Smooth muscle cell (in vitro differentiated cells): ENCODE measurements at regions not wholly inside any gene's neighbourhood (a gene's known extent, or its start where the extent isn't known, plus 50 kb on each side); places are given as distances from the start of the nearest gene placed in this dataset.

Experiments used
- DNase-seq: peaks from one replicate; lab custom pipeline; 2025; ENCODE audit not compliant: unreplicated experiment; lab: John Stamatoyannopoulos, UW
- H2AFZ ChIP-seq: fragments of 200-600 bp; sonication (generic); 2 replicates; pipeline ENCODE4 v1.6.0; 2016; ENCODE audit warnings: antibody characterized with exemption, low read depth, mild to moderate bottlenecking
- H3F3A ChIP-seq: fragments of 200-600 bp; sonication (generic); 2 replicates; pipeline ENCODE4 v1.6.0; 2017; ENCODE audit warnings: antibody characterized with exemption, low read depth
- H3K27ac ChIP-seq: fragments of 200-600 bp; sonication (generic); 2 replicates; pipeline ENCODE4 v1.5.1; 2016; ENCODE audit warnings: low read depth, mild to moderate bottlenecking
- H3K27me3 ChIP-seq: fragments of 200-600 bp; sonication (generic); 2 replicates; pipeline ENCODE4 v1.6.1; 2016; ENCODE audit warnings: low read depth, mild to moderate bottlenecking
- H3K36me3 ChIP-seq: fragments of 200-600 bp; sonication (generic); 2 replicates; pipeline ENCODE4 v1.5.1; 2016; ENCODE audit warnings: low read depth
- H3K4me1 ChIP-seq: fragments of 200-600 bp; sonication (generic); 2 replicates; pipeline ENCODE4 v1.5.1; 2016; ENCODE audit warnings: low read depth
- H3K4me2 ChIP-seq: fragments of 200-600 bp; sonication (generic); 2 replicates; pipeline ENCODE4 v1.6.0; 2016; ENCODE audit warnings: mild to moderate bottlenecking
- H3K4me3 ChIP-seq: fragments of 200-600 bp; sonication (generic); 2 replicates; pipeline ENCODE4 v1.5.1; 2016; ENCODE audit warnings: mild to moderate bottlenecking
- H3K79me2 ChIP-seq: fragments of 200-600 bp; sonication (generic); 2 replicates; pipeline ENCODE4 v1.6.0; 2016; ENCODE audit warnings: low read depth, mild to moderate bottlenecking
- H3K9ac ChIP-seq: fragments of 200-600 bp; sonication (generic); 2 replicates; pipeline ENCODE4 v1.6.0; 2016; ENCODE audit warnings: low read depth
- H3K9me3 ChIP-seq: fragments of 200-600 bp; sonication (generic); replicated peaks from 2 replicates; pipeline ENCODE4 v1.5.1; 2016; ENCODE audit warnings: low read depth
- H4K20me1 ChIP-seq: fragments of 200-600 bp; sonication (generic); 2 replicates; pipeline ENCODE4 v1.6.0; 2016; ENCODE audit warnings: low read depth
- WGBS: methylation state at CpG from one replicate; pipeline ENCODE4 v1.1.7; 2016; ENCODE audit warnings: low lambda C conversion rate; 5-methylcytosine and 5-hydroxymethylcytosine counted together
- TF ChIP-seq, protein P1 (sequence below): fragments of 200-600 bp; sonication (generic); IDR thresholded peaks from 2 replicates; pipeline ENCODE4 v1.5.1; 2017; ENCODE audit warnings: borderline replicate concordance, mild to moderate bottlenecking, antibody characterized with exemption; ENCODE audit not compliant: insufficient read depth, poor library complexity, severe bottlenecking

DNA sequence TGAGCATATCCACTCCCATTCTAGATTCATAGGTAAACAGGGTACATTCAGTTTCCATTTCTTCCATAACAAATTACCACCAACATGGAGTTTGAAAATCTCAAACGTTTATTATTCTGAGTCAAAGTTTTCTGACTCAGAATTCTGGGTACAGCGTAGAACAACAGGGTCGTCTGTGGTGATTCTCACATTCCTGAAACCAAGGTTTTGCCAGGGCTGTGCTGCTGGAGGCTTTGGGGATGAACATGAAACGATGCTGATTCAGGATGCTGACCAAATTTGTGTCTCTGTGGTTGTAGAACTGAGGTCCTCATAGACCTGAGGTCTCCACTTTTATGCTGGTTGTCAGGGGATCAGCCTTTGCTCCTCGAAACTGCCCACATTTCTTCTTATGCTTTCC is 255.7 kb downstream of the DSEL start:
- Histone ChIP-seq H3K79me2 (no peaks in the 10 kb centered on the region), H3K4me1 (peaks cover 3% of the 10 kb centered on the region), H3K27me3 (no peaks in the 10 kb centered on the region), H3F3A (no peaks in the 10 kb centered on the region), H3K9me3 (no peaks in the 10 kb centered on the region), H3K9ac (no peak overlapping the region), H2AFZ (no peak overlapping the region), H3K36me3 (no peaks in the 10 kb centered on the region), H3K27ac (no peak overlapping the region), H3K4me2 (no peak overlapping the region), H3K4me3 (no peak overlapping the region), H4K20me1 (no peaks in the 10 kb centered on the region)
- no peak for DNase-seq
- 58% methylated on average over 5 of the region's 5 CpGs for WGBS
- TF ChIP-seq, protein P1, sequence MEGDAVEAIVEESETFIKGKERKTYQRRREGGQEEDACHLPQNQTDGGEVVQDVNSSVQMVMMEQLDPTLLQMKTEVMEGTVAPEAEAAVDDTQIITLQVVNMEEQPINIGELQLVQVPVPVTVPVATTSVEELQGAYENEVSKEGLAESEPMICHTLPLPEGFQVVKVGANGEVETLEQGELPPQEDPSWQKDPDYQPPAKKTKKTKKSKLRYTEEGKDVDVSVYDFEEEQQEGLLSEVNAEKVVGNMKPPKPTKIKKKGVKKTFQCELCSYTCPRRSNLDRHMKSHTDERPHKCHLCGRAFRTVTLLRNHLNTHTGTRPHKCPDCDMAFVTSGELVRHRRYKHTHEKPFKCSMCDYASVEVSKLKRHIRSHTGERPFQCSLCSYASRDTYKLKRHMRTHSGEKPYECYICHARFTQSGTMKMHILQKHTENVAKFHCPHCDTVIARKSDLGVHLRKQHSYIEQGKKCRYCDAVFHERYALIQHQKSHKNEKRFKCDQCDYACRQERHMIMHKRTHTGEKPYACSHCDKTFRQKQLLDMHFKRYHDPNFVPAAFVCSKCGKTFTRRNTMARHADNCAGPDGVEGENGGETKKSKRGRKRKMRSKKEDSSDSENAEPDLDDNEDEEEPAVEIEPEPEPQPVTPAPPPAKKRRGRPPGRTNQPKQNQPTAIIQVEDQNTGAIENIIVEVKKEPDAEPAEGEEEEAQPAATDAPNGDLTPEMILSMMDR = no peak

DNA sequence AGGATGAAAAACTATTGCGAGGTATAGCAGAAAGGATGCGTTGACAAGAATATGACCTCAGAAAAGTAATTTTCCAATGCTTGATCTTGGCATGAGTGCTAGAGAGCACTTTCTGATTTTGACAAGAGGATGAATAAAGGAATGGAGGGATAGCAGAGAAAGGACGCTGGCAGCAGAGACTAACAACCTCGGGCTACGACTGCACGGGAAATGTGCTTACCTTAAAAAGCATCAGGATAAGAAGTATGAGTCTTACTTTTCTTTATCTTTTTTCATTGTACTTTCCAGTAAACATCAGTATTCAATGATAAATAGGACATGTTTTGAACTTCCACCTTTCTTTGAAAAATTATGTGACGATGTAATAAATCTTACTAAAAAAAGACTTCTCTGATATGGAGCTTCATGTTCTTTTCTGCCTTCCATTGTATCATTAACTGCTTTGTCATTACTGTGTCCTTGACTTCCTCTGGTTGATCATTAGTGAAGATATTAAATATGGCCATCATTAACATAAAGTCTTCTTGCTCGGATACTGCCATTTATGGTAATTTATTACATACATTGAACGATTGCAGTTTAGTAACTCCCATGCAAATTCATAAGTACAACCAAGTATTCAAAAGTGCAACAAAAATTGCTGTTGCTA is 265.6 kb downstream of the DSEL start:
- 98% methylated on average over 9 of the region's 9 CpGs for WGBS
- H2AFZ ChIP-seq = no peak overlapping the region
- H3K4me2 ChIP-seq = no peak overlapping the region
- no peaks in the 10 kb centered on the region for H3K4me1 ChIP-seq
- TF ChIP-seq, protein P1 = no peak
- H3K9ac ChIP-seq = no peak overlapping the region
- H4K20me1 ChIP-seq = no peaks in the 10 kb centered on the region
- H3K27me3 ChIP-seq = no peaks in the 10 kb centered on the region
- H3K36me3 ChIP-seq = no peaks in the 10 kb centered on the region
- no peak overlapping the region for H3K4me3 ChIP-seq
- H3K79me2 ChIP-seq = no peaks in the 10 kb centered on the region
- no peaks in the 10 kb centered on the region for H3K9me3 ChIP-seq
- DNase-seq = no peak
- no peak overlapping the region for H3K27ac ChIP-seq
- no peaks in the 10 kb centered on the region for H3F3A ChIP-seq

DNA sequence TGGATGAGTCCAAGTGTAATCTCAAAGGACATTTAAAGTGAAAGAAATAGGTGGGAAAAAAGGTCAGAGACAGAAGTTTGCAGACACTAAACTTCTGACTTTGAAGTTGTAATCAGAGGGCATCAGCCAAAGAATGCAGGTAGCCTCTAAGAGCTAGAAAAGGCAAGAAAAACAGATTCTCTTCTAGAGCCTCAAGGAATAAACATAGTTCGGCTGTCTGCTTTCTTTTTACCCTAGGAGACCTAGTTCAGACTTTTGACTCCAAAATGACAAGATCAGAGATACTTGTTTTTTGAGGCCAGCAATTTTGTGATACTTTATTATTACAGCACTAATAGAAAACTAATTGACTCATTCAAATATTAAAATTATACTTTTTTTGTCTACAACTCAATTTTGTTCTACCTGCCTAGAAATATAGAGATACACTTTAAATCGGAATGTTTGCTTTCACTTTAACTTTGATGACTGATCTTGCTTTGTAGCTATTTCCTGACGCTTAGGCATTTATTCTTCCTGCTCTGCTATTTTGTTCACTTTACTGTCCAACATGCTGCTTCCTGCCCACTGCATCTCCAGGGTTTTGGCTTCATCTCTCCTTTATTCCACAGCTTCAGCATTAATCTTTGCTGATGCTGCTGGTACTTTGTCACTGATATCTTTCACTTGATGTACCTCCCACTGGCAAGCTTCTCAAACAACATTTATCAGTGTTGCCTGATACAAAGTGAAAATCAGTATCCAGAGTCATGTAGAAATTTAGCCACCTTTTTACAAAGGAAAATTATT is 272.5 kb downstream of the DSEL start:
- TF ChIP-seq, protein P1 = no peak
- no peak for DNase-seq
- no peaks in the 10 kb centered on the region for H3K36me3 ChIP-seq
- H3K4me3 ChIP-seq = peak overlapping the region; percentile 20
- H2AFZ ChIP-seq = peak overlapping the region; percentile 96
- H3K9me3 ChIP-seq = no peaks in the 10 kb centered on the region
- peak overlapping the region; percentile 54 for H3K4me2 ChIP-seq
- H4K20me1 ChIP-seq = no peaks in the 10 kb centered on the region
- no peaks in the 10 kb centered on the region for H3K79me2 ChIP-seq
- no peak overlapping the region for H3K27ac ChIP-seq
- no peaks in the 10 kb centered on the region for H3F3A ChIP-seq
- no peaks in the 10 kb centered on the region for H3K4me1 ChIP-seq
- no peak overlapping the region for H3K9ac ChIP-seq
- WGBS = 62% methylated on average over 3 of the region's 3 CpGs
- no peaks in the 10 kb centered on the region for H3K27me3 ChIP-seq
